ENCODE measurements at regions not wholly inside any gene's neighbourhood (a gene's known extent, or its start where the extent isn't known, plus 50 kb on each side); places are given as distances from the start of the nearest gene placed in this dataset.

DNA sequence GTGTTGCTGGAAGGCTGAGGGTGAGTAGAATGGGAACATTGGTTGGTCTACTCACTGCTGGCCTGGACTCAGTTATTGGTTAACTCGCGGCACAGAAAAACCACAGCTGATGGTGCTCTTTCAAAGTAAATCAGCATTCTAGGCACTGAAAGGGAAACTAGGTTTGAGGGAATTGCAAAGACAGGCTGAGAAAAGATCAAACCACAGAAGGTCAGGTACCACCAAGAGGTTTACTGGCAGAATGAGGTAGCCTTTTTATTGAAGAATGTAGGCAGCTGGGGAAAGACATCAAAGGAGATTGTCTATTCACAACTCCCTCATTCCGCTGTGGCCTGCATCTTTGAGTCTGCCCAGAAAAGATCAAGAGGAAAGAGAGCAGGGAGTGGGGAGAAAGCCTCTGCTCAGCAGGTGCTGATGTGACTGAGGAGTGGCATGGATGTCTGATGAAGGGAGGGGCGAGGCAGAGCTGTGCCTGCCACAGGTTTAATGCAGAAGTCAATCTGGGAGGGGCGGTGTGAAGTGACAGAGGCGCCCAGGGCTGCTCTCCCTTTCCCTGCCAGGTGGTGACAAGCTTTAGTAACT lies 255.5 kb downstream of the MAN2A1 start:
- TF ChIP-seq, protein P1, sequence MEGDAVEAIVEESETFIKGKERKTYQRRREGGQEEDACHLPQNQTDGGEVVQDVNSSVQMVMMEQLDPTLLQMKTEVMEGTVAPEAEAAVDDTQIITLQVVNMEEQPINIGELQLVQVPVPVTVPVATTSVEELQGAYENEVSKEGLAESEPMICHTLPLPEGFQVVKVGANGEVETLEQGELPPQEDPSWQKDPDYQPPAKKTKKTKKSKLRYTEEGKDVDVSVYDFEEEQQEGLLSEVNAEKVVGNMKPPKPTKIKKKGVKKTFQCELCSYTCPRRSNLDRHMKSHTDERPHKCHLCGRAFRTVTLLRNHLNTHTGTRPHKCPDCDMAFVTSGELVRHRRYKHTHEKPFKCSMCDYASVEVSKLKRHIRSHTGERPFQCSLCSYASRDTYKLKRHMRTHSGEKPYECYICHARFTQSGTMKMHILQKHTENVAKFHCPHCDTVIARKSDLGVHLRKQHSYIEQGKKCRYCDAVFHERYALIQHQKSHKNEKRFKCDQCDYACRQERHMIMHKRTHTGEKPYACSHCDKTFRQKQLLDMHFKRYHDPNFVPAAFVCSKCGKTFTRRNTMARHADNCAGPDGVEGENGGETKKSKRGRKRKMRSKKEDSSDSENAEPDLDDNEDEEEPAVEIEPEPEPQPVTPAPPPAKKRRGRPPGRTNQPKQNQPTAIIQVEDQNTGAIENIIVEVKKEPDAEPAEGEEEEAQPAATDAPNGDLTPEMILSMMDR (IDR thresholded peaks at IDR 0.05 in 2 of 3, conservative IDR thresholded peaks at IDR 0.05 in 1 of 3; ENCODE audit: borderline replicate concordance in 1 of 3, insufficient read depth in 1 of 3, low read depth in 2 of 3, low read length in 2 of 3) = no peak
- no peak for TF ChIP-seq POLR2A (IDR thresholded peaks at IDR 0.05; ENCODE audit: borderline replicate concordance, extremely low read depth, insufficient read depth, insufficient read length)
- TF ChIP-seq YY1 (IDR thresholded peaks at IDR 0.05; ENCODE audit: extremely low read depth, insufficient replicate concordance, low read depth, low read length) = no peak
- TF ChIP-seq TCF7L2 (IDR thresholded peaks at IDR 0.05; ENCODE audit: borderline replicate concordance, extremely low read depth, insufficient read depth, insufficient read length) = no peak
- TF ChIP-seq JUND (IDR thresholded peaks at IDR 0.05) = no peak
- TF ChIP-seq EZH2 (IDR thresholded peaks at IDR 0.05) = no peak
- no peak for TF ChIP-seq ZNF274 (IDR thresholded peaks at IDR 0.05; ENCODE audit: low read depth, low read length)
- no peak for TF ChIP-seq POLR2AphosphoS5 (IDR thresholded peaks at IDR 0.05; ENCODE audit: low read depth, low read length)
- no peak for TF ChIP-seq ELF1 (IDR thresholded peaks at IDR 0.05; ENCODE audit: borderline replicate concordance, low read depth)
- no peak for TF ChIP-seq EZH2phosphoT487 (IDR thresholded peaks at IDR 0.05; ENCODE audit: borderline replicate concordance)
- no peak for TF ChIP-seq RAD21 (IDR thresholded peaks at IDR 0.05; ENCODE audit: low read depth)
